GM13976 (cell line): ENCODE measurements at regions not wholly inside any gene's neighbourhood (a gene's known extent, or its start where the extent isn't known, plus 50 kb on each side); places are given as distances from the start of the nearest gene placed in this dataset.

Source experiments
- DNase-seq: peaks from one replicate; pipeline ENCODE4 v3.0.0; 2012; ENCODE audit warnings: low spot score
- CTCF ChIP-seq: IDR thresholded peaks from 2 replicates; pipeline ENCODE4 v1.5.1; 2012; ENCODE audit warnings: borderline replicate concordance, mild to moderate bottlenecking; ENCODE audit not compliant: insufficient read depth; ENCODE audit errors: extremely low read depth, missing control alignments, control extremely low read depth
- in situ Hi-C: fragments of 300-500 bp; cut with MboI; formaldehyde crosslinking; loops from one replicate; pipeline ENCODE4 v1.12.0; 2022; ENCODE audit warnings: low sequenced_read_pairs, mixed read lengths, inconsistent platforms; ENCODE audit not compliant: unreplicated experiment

- DNase-seq, result no peak
- in situ Hi-C loops, result no loop called here
- no peak for TF ChIP-seq CTCF
Measured at GRCh38 chr18:64809801-64810200, 660.9 kb upstream of the LINC00305 start.

GRCh38 chr18:64807560-64807959 lies 658.7 kb upstream of the LINC00305 start:
- DNase-seq, result no peak
- in situ Hi-C loops, result no loop called here
- no peak for TF ChIP-seq CTCF

GRCh38 chr18:64806691-64807090 lies 657.8 kb upstream of the LINC00305 start:
- TF ChIP-seq CTCF, result no peak

GRCh38 chr18:64806232-64806631 lies 657.3 kb upstream of the LINC00305 start:
- in situ Hi-C loops, result no loop called here
- no peak for DNase-seq

More at GRCh38 chr18:64806691-64807090, 657.8 kb upstream of the LINC00305 start:
- in situ Hi-C loops, result no loop called here
- DNase-seq, result no peak

GRCh38 chr18:64803471-64803870 lies 654.6 kb upstream of the LINC00305 start:
- no peak for TF ChIP-seq CTCF
- in situ Hi-C loops, result no loop called here
- DNase-seq, result no peak

More at GRCh38 chr18:64806232-64806631, 657.3 kb upstream of the LINC00305 start:
- no peak for TF ChIP-seq CTCF

- DNase-seq, result no peak
- no peak for TF ChIP-seq CTCF
- in situ Hi-C loops, result no loop called here
Measured at GRCh38 chr18:64800151-64800550, 651.3 kb upstream of the LINC00305 start.

- no peak for TF ChIP-seq CTCF
- in situ Hi-C loops, result no loop called here
- no peak for DNase-seq
Measured at GRCh38 chr18:64799376-64799775, 650.5 kb upstream of the LINC00305 start.
